Hepatocyte (in vitro differentiated cells): ENCODE measurements at regions not wholly inside any gene's neighbourhood (a gene's known extent, or its start where the extent isn't known, plus 50 kb on each side); places are given as distances from the start of the nearest gene placed in this dataset.

ENCODE experiments used
- EZH2 ChIP-seq: fragments of 200-600 bp; sonication (generic); IDR thresholded peaks from 2 replicates; pipeline ENCODE4 v1.6.1; 2016; ENCODE audit warnings: antibody characterized with exemption, mild to moderate bottlenecking, borderline replicate concordance
- TF ChIP-seq, protein P1 (sequence below): fragments of 200-600 bp; sonication (generic); IDR thresholded peaks from 2 replicates; pipeline ENCODE4 v1.5.1; 2016; ENCODE audit warnings: antibody characterized with exemption, mild to moderate bottlenecking; ENCODE audit not compliant: poor library complexity

DNA sequence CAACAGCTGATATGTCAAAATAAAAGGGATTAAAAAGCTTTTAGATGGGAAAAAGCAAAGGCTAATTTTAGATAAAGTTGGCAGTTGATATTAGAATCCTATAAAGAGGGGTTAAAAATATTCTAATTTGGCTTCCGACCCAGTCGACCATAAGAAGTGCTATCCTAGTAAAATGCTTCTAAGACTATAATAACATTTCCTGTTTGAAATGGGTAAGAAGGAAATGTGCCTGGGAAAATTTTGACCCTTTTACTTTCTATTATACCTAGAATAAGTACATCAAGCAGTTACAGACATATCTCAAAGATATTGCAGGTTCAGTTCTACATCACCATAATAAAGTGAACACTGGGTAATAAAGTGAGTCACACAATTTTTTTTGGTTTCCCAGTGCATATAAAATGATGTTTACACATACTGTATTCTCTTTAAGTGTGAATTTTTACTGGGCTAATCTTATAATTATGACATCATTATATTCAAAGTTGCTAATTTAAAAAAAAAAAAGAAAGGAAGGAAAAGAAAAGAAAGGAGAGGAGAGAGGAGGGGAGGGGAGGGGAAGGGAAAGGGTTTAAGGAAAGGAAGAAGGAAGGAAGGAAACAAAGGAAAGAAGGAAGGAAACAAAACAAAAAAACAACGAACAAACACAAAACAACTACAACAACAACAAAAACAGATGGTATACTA, 308.2 kb upstream of the NR5A2 start:
- TF ChIP-seq, protein P1, sequence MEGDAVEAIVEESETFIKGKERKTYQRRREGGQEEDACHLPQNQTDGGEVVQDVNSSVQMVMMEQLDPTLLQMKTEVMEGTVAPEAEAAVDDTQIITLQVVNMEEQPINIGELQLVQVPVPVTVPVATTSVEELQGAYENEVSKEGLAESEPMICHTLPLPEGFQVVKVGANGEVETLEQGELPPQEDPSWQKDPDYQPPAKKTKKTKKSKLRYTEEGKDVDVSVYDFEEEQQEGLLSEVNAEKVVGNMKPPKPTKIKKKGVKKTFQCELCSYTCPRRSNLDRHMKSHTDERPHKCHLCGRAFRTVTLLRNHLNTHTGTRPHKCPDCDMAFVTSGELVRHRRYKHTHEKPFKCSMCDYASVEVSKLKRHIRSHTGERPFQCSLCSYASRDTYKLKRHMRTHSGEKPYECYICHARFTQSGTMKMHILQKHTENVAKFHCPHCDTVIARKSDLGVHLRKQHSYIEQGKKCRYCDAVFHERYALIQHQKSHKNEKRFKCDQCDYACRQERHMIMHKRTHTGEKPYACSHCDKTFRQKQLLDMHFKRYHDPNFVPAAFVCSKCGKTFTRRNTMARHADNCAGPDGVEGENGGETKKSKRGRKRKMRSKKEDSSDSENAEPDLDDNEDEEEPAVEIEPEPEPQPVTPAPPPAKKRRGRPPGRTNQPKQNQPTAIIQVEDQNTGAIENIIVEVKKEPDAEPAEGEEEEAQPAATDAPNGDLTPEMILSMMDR: no peak
- TF ChIP-seq EZH2: no peak
